Activated CD4-positive, alpha-beta T cell treated with anti-CD3 and anti-CD28 coated beads, Interleukin-2, amount 50 U/mL, for 24 hours (primary cell): ENCODE measurements at regions not wholly inside any gene's neighbourhood (a gene's known extent, or its start where the extent isn't known, plus 50 kb on each side); places are given as distances from the start of the nearest gene placed in this dataset.

Experiments
- DNase-seq, 2 donors: peaks; one replicate each; pipeline ENCODE4 v3.0.0-alpha.2; 2020; ENCODE audit warnings: low read depth in 1 of 2, low spot score in 1 of 2

DNA sequence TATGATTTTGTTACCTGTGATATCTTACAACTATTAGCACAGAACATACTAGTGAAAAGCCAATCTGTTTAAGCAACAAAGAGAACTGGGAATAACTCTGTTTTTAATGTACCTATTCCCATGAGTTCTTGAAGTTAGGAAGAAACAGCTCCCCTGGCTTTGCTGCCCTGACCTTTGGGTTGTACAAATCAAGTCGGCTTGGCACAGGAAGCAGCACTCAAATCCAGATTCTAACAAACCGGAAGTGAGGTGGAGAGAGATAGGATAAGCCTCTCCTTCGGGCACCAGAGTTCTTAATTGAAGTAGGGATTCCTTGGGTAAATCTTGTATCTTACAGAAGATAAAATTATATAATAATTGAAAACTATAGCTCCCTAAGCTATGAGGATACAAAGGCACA, 144.8 kb upstream of the CPEB2 start:
- DNase-seq, result no peak

DNA sequence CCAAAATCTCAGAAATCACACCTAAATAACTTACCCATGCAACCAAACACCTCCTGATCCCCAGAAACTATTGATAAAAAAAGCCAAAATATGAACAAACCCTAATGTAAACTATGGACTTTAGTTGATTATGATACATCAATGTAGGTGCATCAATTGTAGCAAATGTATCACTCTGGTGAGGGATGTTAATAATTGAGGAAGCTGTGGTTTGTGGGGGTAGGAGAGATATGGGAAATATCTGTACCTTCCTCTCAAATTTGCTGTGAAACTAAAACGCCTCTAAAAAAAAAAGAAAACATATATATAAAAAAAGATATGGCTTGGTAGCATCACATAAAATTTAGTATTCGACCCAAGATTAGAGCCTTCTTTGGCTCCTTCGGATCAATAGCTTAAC, 144.3 kb upstream of the CPEB2 start:
- DNase-seq, result no peak

DNA sequence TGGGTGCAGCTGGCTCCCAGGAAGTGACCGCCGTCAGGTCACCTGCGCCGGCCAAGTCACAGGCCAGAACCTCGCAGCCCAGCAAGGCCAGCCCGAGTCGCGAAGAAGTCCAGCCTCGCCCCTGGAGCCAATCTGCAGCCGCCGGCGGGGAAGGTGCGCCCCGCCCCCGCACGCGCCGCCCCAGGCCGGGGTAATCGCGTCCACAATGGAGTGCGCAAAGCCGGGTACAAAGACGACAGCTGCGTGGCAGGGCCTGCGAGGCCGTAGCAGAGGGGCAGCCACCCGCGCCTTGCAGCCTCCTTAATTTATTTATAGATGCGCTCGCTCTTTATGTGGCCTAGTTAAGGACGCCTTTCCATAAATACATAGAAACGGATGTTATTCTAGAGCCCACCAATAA, 139.4 kb upstream of the CPEB2 start:
- no peak for DNase-seq

DNA sequence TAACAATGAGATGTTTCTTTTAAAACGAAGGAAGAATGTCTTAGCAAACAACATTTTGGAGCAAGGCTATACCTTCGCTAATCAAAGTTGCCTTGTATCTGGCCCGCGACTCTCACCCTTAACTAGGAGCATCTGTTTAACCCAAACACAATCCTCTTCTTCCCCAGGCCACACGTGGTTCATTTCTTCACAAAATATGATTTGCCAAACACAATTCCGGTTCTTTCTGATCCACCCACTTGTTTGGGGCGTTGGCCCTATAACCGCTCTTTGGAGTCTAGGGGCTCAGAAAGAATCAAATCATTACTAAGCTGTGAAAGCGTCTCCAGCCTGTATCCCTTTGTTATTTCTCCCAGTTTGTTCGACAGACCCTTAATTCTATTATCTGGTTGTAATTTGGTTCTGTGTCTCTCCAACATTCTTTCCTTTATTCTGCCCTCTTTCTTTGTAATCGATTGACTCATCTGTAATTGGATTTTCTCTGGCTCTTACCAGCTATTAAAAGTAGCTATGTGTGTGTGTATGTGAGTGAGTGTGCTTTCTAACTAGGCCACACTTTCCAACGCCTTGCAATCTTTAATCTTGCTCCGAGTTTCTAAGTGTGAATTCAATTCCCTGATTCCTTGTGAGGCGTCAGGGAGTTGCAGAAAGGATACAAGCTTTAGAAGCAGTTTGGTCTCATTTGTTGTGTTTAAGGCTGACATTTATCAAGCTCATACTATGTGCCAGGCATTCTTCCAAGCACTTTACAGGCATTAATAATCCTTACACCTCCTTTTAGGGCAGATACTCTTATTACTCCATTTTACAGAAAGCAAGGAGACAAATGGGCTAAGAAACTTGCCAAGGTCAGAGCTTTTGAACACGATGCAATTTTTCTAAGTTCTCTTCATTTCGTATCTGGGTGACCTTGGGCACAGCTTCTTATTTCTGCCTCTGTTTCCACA, 138.6 kb upstream of the CPEB2 start:
- no peak for DNase-seq

DNA sequence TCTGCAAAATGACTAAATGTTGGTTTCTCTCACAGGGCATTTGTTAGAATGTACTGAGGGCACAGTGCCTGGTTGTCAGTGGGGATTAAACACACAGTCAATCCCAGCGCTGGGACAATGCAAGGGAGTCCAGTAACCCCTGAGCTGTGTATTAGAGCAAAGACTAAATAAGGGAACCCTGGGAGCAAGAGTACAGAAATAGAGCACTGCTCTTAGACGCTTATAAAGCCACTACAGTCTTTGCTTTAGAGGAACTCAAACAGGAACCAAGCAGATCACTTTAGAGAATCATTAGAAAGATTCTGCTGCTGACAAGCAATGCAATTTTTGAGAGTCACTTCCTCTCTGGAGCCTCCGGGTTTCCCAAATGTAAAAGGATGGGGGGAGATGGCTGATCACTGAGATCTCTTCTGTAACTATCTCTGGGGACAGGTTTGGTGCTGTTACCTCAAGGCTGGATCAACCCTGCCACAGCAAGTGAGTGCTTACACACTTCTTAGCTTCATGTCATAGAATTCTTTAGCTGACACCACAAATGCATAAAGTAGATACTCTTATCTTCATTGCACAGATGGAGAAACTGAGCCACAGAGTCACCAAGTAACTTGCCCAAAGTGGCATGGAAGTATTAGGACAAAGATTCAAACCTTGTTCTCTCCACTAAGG, 137.8 kb upstream of the CPEB2 start:
- no peak for DNase-seq

DNA sequence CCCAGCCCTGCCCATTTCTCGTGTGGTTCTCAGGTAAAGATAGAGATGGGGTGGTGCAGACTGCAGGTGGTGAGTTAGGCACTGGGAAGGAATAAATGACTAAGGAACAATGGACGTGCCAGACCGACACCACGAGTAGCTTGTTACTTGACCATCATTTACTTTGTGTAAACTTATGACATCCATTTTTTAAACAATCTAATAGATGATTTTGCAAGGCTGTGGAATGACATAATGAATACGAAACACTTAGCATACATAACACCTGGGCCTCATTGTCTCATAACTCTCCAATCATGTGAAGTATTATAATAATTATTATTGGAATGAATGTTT, 137.3 kb upstream of the CPEB2 start:
- no peak for DNase-seq

DNA sequence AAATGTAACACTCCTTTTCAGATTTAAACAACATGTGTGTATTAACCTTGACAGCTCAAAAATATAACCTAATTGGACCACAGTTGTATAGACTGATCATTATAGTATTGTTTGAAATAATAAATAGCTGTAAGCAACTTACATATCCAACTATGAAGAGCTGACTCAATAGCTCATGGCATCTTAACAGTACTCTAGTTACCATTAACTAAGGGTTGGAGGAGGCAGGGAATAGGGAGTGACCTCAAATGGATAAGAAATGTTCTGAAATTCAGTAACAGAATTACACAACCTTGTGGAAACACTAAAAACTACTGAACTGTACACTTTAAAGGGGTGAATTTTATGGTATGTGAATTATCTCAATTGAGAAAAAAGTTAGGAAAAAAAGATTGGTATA, 136.5 kb upstream of the CPEB2 start:
- DNase-seq, result no peak

DNA sequence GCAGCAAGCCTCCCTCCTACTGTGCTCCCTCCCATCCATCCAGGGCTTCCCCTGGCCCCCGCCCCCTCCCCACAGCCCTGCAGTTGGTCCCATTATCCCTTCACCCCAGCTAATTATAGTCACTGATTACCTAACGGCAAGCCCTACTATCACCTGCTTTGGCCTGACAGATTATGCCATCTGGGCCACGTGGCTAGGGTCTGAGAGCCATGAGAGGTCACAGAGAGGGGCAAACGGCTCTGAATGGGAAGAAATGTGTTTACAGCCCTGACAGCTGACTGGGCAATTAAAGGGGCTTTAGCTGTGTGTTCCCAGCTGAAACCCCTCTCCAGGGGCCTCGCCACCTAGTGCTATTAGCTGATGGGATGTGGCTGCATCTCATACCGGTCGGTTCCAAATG, 134.4 kb upstream of the CPEB2 start:
- DNase-seq, result no peak

DNA sequence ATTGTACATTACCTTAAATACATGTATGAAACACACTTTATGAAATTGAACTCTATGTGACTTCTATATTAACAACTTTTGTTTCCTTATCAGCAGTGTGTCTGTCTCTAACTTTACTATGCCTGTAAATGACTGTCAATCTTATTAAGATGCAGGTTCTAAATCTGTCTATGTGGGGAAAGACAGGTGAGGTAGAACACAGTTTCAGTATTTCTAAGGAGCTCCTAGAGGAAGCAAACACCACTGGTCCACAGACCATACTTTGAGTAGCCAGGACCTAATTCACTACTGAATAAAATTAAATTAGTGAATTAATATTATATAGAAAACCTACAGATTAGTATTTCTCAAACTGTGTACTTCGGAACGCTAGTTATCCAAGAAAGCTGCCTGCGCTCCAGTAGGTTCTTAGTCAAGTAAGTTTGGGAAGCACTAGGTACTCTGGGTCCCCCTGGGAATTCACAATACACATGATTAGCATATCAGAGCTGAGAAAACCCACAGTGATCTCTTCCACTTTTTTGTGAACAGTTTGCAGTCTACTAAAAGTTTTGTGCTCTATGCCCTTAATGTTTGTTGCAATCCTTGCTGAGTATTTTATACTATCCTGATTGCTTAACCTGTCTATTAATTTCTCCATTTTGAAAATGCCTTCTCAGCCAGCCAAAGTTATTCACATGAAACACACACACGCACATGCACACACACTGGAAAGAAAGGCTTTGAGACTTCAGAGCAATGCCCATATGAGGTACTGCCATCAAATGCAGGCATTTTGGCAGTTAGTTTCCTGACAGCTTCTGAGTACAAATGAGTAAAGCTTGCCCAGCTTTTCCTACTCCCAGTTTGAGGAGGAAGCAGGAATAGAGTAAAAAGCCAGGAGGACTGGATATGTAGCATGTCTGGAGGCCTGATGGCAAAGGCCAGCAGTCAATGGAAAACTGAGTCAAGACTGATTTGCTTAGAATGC, 133.6 kb upstream of the CPEB2 start:
- no peak for DNase-seq

DNA sequence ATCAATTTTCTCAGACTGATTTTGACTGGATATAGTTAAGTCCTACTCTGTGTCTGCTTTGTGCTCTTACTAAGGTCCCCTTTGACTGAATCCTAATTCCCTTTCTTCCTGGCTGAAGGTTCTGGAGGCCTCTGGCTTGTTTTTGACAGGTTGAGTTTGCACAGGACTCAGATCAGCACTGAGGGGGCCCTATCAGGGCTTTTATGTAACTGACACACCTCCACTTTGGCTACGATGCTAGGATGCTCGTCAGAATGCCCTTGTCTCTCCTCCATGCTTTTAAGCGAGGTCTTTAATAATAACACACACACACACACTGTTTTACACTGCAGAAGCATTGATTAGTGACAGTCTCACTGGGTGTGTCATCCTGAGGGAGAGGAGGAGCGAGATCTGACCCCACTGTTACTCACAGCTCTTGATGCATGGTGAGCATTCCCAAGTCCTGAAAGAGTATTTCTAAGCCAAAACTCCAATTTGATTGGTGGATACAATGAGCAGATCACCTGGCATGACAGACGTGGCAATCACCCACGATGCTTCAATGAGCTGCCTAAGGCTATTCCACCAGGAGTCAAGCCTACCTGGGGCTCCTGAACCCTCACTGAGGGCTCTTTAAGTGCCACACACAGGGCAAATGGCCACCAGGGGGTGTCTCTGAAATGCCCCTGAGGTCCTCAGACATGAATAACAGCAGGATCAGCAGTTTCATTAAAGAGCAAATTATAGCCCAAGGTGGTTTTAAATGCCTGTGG, 130.4 kb upstream of the CPEB2 start:
- DNase-seq, result no peak

DNA sequence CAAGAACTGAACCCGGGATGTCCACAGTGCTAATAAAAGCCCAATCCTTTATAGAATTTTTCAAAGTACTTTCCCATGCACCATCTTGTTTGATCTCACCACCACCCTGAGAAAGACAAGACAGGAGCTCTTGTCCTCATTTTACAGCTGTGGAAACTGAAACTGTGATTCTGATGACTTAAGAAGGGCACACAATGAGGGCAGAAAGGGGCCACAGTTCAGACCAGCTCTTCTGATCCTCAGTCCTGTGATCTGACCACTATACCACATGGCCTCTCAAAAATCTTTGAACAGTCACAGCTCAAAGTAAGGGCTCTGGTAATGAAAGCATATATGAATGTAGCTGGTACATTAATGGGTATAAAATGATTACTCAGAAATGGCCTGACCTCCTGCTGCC, 127.3 kb upstream of the CPEB2 start:
- no peak for DNase-seq

DNA sequence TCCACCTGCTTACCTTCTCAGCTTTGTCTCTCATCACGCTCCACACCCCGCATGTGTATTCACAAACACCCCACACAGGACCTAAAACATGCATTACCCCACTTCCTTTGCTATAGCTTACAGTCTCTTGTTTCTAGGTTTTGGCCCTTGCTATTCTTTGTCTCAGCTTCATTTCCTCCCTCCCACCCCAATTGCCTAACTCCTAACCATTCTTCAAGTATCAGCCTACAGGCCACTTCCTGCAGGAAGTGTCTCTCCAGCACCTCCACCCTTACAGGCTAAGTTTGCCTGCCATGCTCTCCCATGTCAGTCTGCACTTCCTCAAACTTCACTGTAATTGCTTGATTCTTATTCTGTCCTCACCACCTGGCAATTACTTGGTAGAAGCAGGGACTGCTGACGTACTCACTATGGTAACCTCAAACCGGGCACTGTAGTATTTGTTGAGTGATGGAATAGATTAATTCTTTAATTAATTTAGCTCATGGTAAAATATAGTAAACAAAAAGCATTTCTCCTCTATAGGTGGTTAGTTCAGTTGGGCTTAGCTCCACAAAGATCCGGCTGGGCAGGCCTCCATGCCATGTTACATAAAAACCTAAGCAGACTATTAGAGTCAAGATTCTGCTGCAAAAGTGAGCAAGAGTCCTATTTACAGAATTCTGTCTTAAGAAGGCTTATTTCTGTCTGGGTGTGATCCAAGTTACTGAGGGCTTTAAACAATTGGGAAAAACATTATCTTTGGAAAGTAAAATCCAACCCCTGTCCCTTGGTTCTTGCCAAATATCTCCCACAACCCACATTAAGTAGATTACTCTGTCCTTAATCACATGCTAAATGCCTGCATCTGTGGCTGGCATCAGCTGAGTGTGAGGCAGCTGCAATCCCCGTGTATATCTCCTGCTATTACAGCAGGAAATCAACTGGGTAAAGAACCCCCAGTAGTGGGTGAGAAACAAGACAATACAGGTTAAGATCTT, 124.7 kb upstream of the CPEB2 start:
- no peak for DNase-seq

DNA sequence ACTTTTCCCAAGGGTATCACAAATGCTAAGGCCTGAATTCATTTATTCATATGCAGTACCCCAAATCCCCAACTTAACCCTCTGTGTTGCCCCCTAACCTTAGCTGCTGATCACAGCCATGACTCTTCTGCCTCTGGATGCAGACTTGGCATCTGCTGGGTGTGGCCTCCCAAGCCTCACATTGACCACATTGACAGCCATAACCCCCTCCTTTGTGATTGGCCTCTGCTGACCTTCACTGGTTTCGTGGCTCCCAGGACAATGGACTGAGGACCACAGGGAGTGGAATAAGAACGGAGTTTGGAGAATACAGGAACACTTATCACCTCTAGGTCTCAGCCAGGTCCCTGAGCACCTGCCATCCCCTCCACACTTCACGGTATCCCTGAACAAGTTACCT, 123.6 kb upstream of the CPEB2 start:
- no peak for DNase-seq

DNA sequence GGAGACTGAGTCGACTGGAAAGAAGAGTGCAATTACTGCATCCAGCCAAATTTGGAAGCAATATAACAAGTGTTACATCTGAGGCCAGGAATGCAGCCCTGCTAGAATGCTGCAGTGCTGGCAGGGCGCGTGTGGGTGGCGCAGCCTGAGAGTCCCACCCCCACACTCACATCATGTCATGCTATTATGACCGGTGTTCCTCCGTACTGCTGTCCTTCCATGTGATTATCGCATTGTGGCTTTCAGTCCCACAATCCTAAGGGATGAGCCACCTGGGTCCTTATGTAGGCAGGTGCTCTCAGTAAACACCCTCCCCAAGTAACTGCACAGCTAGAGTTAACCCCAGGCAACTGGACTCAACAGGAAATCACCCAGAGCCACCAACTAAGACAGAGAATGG, 122.6 kb upstream of the CPEB2 start:
- no peak for DNase-seq

DNA sequence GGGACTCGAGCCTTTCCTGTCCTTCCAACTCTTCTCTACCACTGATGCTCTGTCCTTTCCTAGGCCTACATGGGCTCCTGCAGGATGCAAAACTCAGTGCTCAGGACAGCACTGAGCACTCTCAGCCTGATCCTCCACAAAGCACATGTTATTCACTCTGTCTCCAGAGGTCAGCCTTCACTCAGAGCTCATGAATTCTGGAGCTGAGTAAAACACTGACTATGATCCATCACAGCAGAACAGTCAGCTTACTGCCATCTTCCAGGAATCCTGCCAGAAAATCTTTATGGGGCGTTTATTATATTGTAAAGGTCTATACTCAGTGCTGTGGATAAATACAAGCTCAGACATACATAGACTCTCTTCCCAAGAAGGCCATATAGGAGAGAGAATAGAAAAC, 121.5 kb upstream of the CPEB2 start:
- no peak for DNase-seq

DNA sequence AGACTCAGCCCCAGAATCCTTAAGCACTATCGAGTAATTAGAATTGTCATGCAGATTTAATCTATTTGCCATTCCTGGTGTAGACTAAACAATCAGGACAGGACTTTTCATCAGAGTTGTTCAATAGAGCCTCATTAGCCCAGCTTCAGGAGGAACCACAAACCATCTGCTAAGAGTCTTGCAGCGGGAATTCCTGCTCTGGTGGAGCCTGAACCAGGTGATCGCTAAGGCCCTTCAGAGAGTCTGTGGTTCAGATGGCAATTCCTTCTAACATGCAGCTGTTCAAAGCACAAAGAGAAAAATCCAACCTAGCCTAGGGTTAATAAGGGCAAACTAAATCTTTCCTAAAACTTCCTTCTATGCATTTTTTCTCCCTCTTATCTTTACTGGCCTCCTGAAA, 119.1 kb upstream of the CPEB2 start:
- no peak for DNase-seq

DNA sequence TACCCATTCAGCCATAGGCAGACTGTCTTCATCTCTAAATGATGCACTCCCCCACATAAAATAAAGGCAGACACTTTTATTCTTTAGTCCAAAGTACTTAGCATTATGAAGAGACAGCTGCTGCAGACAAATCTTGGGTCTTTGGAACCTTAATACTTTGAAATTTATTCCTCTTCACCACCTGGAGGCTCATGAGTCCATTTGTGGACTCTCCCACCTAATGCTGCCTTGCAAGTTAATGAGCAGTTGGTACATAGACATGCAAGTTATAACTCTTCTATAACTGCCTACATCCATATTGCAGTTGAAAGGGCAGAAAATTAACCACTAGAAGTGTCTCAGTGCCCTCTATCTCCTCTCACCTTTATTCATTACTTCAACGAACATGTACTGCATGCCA, 118.6 kb upstream of the CPEB2 start:
- DNase-seq, result no peak

DNA sequence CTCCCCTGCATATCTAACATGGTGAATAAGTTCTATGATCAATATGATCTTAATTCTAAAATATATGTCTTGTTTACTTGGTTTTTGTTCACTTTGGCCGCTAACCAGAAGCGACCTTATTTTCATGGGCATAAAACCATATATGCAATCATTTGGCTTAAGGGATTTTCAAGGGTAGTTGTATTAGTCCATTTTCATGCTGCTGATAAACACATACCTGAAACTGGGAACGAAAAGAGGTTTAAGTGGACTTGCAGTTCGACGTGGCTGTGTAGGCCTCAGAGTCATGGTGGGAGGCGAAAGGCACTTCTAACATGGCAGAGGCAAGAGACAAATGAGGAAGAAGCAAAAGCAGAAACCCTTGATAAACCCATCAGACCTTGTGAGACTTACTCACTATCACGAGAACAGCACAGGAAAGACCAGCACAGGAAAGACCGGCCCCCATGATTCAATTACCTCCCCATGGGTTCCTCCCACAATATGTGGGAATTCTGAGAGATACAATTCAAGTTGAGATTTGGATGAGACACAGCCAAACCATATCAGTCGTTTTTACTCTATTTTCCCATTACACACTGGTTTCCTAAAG, 114.3 kb upstream of the CPEB2 start:
- DNase-seq, result no peak

DNA sequence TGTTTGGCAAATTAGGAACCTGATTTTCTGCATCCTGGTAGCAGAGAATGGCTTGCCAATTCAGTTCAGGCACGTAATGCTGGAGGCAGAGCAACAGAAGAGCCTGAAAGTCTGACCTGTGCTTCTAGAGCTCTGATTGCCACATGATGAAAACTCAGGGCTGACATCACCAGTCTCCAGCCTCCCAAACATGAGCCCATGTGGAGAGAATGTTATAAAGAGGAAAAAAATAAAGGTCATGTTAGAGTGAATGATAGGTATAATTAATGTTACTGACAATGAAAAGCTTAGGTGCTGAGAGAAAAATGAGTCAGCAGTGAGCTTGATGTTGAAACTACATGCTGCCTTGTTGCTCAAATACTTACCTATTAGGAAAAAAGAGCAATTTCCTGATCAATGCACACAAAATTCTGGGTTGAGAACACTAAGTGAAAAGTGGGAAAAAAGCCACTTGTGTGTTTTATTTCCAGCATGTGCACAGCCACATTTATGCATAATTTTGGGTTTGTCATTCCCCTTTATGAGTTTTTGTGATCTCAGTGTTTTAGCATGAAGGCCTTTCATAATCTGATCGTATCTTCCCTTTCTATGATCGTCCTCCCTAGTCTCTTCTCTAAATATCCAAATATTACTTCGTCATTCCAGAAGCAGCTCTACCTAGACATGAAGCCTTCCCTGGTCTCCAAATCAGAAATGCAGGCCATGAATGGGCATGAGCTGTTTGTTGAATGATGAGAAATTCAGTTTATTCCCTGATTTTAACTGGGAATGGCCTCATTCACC, 113.3 kb upstream of the CPEB2 start:
- DNase-seq, result no peak
